ENCODE measurements at regions not wholly inside any gene's neighbourhood (a gene's known extent, or its start where the extent isn't known, plus 50 kb on each side); places are given as distances from the start of the nearest gene placed in this dataset.

GRCh38 chr12:65672441-65672840, 151.8 kb upstream of the HMGA2 start:
- POLR2A ChIA-PET (ENCODE audit: unreplicated experiment), result no interaction called here
- CTCF ChIA-PET, result interaction anchor here (0.6 kb wide), 1 partner anchor 416 kb away, joined by 5 read pairs; no protein-coding TSS in a partner anchor
- Histone ChIP-seq H3K9me2 (ENCODE audit: insufficient read depth) (no peaks in the 10 kb centered on the region), H3K4me3 (no peak overlapping the region), H3K27ac (no peak overlapping the region), H3K4me2 (no peak overlapping the region), H3K4me1 (replicated peaks; ENCODE audit: insufficient read depth) (peaks cover 5% of the 10 kb centered on the region; the same call in 1 of the 2 replicates), H2AFZ (no peak overlapping the region), H3K79me2 (ENCODE audit: low read depth) (no peaks in the 10 kb centered on the region), H3K27me3 (ENCODE audit: insufficient read depth, low read depth) (no peaks in the 10 kb centered on the region), H3K36me3 (ENCODE audit: low read depth) (no peaks in the 10 kb centered on the region), H3K9me3 (ENCODE audit: insufficient read depth, low read depth) (no peaks in the 10 kb centered on the region; the same call in 1 of the 2 replicates), H4K20me1 (ENCODE audit: insufficient read depth) (no peaks in the 10 kb centered on the region), H3F3A (ENCODE audit: insufficient read depth, low read depth) (no peaks in the 10 kb centered on the region)
- BruUV-seq (replicated peaks), result no TSS peak
- intact Hi-C loops (cut with micrococcal nuclease; ENCODE audit: unreplicated experiment), result loop anchor here (5.0 kb wide), 1 partner anchor 70 kb away; no protein-coding TSS in a partner anchor
- no peak for DNase-seq
- TF ChIP-seq EZH2 (IDR thresholded peaks at IDR 0.05; ENCODE audit: low read depth) (no peak), CTCF (conservative IDR thresholded peaks at IDR 0.05) (no peak)

- intact Hi-C loops (cut with micrococcal nuclease; ENCODE audit: unreplicated experiment), result loop anchor here (5.0 kb wide), 1 partner anchor 71 kb away; no protein-coding TSS in a partner anchor
- no peak for DNase-seq
These were observed 151.1 kb upstream of the HMGA2 start for GRCh38 chr12:65673156-65673690.

GRCh38 chr12:65673732-65674131, 150.6 kb upstream of the HMGA2 start:
- Histone ChIP-seq H3K4me2 (no peak overlapping the region), H3K4me1 (replicated peaks; ENCODE audit: insufficient read depth) (peaks cover 5% of the 10 kb centered on the region; the same call in 1 of the 2 replicates), H3K4me3 (no peak overlapping the region), H3K9me2 (ENCODE audit: insufficient read depth) (no peaks in the 10 kb centered on the region), H3K27ac (no peak overlapping the region), H3K79me2 (ENCODE audit: low read depth) (no peaks in the 10 kb centered on the region), H3K9me3 (ENCODE audit: insufficient read depth, low read depth) (no peaks in the 10 kb centered on the region; the same call in 1 of the 2 replicates), H3K27me3 (ENCODE audit: insufficient read depth, low read depth) (no peaks in the 10 kb centered on the region), H3F3A (ENCODE audit: insufficient read depth, low read depth) (no peaks in the 10 kb centered on the region), H3K36me3 (ENCODE audit: low read depth) (no peaks in the 10 kb centered on the region), H4K20me1 (ENCODE audit: insufficient read depth) (no peaks in the 10 kb centered on the region), H2AFZ (no peak overlapping the region)
- intact Hi-C loops (cut with micrococcal nuclease; ENCODE audit: unreplicated experiment), result loop anchor here (5.0 kb wide), 1 partner anchor 71 kb away; no protein-coding TSS in a partner anchor
- ChIA-PET CTCF (interaction anchor here (0.6 kb wide), 1 partner anchor 176 kb away, joined by 3 read pairs; no protein-coding TSS in a partner anchor), POLR2A (ENCODE audit: unreplicated experiment) (interaction anchor here (0.6 kb wide), 2 partner anchors 227 to 562 kb away, joined by 3 to 4 read pairs; no protein-coding TSS in a partner anchor)
- TF ChIP-seq EZH2 (IDR thresholded peaks at IDR 0.05; ENCODE audit: low read depth) (no peak), CTCF (conservative IDR thresholded peaks at IDR 0.05) (peak; percentile 42; the same call in 1 of the 2 replicates)
- no TSS peak for BruUV-seq (replicated peaks)
- DNase-seq, result no peak

More at GRCh38 chr12:65673156-65673690, 151.1 kb upstream of the HMGA2 start:
- no peaks in the 10 kb centered on the region for H3K79me2 ChIP-seq (ENCODE audit: low read depth)
- CTCF ChIA-PET, result interaction anchor here (0.6 kb wide), 2 partner anchors 177 to 415 kb away, joined by 3 to 5 read pairs; no protein-coding TSS in a partner anchor
- no peaks in the 10 kb centered on the region for H3K9me2 ChIP-seq (ENCODE audit: insufficient read depth)
- H3K4me1 ChIP-seq (replicated peaks; ENCODE audit: insufficient read depth), result peaks cover 5% of the 10 kb centered on the region; the same call in 1 of the 2 replicates
- no peak overlapping the region for H3K27ac ChIP-seq
- no peak overlapping the region for H3K4me2 ChIP-seq
- POLR2A ChIA-PET (ENCODE audit: unreplicated experiment), result interaction anchor here (0.6 kb wide), 1 partner anchor 561 kb away, joined by 3 read pairs; no protein-coding TSS in a partner anchor
- no peak overlapping the region for H2AFZ ChIP-seq
- H4K20me1 ChIP-seq (ENCODE audit: insufficient read depth), result no peaks in the 10 kb centered on the region
- no peaks in the 10 kb centered on the region for H3K36me3 ChIP-seq (ENCODE audit: low read depth)
- H3K9me3 ChIP-seq (ENCODE audit: insufficient read depth, low read depth), result no peaks in the 10 kb centered on the region; the same call in 1 of the 2 replicates
- H3K27me3 ChIP-seq (ENCODE audit: insufficient read depth, low read depth), result no peaks in the 10 kb centered on the region
- no peak for TF ChIP-seq CTCF (conservative IDR thresholded peaks at IDR 0.05)
- TF ChIP-seq EZH2 (IDR thresholded peaks at IDR 0.05; ENCODE audit: low read depth), result no peak
- no TSS peak for BruUV-seq (replicated peaks)
- no peak overlapping the region for H3K4me3 ChIP-seq
- no peaks in the 10 kb centered on the region for H3F3A ChIP-seq (ENCODE audit: insufficient read depth, low read depth)

Data from PC-9 (cell line).